ENCODE measurements at regions not wholly inside any gene's neighbourhood (a gene's known extent, or its start where the extent isn't known, plus 50 kb on each side); places are given as distances from the start of the nearest gene placed in this dataset.
"Not testable (repeated sequence)": the region's sequence is repeated elsewhere in the genome, so short reads cannot be mapped to it uniquely, and the experiment has no call there.

DNA sequence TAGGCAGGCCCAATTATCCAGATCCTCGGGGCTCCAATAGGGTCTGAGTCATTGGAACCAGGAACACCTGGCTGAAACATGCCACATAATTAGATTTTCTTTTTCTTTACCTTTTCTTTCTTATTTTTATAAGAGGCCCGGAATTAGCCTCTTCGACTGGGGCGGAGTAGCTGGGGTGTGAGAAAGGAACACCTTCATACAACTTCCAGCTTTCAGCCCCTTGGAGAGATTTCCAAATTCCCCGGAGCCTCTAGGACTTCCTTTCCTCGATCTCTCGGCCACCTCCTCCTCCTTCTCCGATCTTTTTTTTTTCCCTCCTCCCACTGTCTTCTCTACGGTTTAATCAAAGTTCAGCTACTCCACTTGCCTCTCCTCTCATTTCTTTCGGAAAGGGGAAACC is 146.8 kb upstream of the ANKRD20A1 start:
- TF ChIP-seq, protein P1, sequence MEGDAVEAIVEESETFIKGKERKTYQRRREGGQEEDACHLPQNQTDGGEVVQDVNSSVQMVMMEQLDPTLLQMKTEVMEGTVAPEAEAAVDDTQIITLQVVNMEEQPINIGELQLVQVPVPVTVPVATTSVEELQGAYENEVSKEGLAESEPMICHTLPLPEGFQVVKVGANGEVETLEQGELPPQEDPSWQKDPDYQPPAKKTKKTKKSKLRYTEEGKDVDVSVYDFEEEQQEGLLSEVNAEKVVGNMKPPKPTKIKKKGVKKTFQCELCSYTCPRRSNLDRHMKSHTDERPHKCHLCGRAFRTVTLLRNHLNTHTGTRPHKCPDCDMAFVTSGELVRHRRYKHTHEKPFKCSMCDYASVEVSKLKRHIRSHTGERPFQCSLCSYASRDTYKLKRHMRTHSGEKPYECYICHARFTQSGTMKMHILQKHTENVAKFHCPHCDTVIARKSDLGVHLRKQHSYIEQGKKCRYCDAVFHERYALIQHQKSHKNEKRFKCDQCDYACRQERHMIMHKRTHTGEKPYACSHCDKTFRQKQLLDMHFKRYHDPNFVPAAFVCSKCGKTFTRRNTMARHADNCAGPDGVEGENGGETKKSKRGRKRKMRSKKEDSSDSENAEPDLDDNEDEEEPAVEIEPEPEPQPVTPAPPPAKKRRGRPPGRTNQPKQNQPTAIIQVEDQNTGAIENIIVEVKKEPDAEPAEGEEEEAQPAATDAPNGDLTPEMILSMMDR (conservative IDR thresholded peaks at IDR 0.05; ENCODE audit: low read depth, low read length) = not testable (repeated sequence)
- not testable (repeated sequence) for TF ChIP-seq EZH2 (IDR thresholded peaks at IDR 0.05; ENCODE audit: borderline replicate concordance, low read depth, low read length, poor library complexity, severe bottlenecking)

Data from A673 (cell line).